IPS-15b (cell line): ENCODE measurements at regions not wholly inside any gene's neighbourhood (a gene's known extent, or its start where the extent isn't known, plus 50 kb on each side); places are given as distances from the start of the nearest gene placed in this dataset.

ENCODE experiments used
- H3K27me3 ChIP-seq: one replicate; pipeline ENCODE4 v1.6.1; 2013; ENCODE audit warnings: low read length; ENCODE audit not compliant: control insufficient read depth, insufficient read depth
- H3K36me3 ChIP-seq: one replicate; pipeline ENCODE4 v1.6.1; 2013; ENCODE audit warnings: low read length; ENCODE audit not compliant: control insufficient read depth, insufficient read depth
- H3K4me1 ChIP-seq: one replicate; pipeline ENCODE4 v1.6.1; 2013; ENCODE audit warnings: mild to moderate bottlenecking, low read length; ENCODE audit not compliant: control insufficient read depth, insufficient read depth
- H3K4me3 ChIP-seq: one replicate; pipeline ENCODE4 v1.5.1; 2013; ENCODE audit warnings: low read depth, low read length
- H3K9ac ChIP-seq: one replicate; pipeline ENCODE4 v1.6.1; 2013; ENCODE audit warnings: low read depth, mild to moderate bottlenecking, low read length
- H3K9me3 ChIP-seq: one replicate; pipeline ENCODE4 v1.6.1; 2013; ENCODE audit warnings: mild to moderate bottlenecking, low read length; ENCODE audit not compliant: control insufficient read depth, insufficient read depth

DNA sequence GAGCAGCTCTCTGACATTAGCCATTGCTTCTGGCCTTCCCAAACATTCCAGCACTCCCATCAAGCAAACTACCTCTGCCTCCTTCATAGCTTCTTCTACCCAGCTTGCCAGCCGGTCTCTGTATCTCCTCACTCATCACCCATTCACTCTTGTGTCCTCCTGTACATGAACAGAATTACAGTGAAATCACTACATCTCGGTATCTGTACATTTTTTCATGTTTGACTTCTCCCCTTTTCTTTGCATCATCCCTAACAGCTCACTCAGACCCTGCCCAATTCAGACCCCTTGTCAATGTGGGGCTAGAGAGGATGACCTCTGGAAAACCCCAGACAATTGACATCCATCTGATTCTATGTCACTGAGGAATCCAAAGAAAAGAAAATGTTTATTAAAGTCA, 335.8 kb downstream of the TNS1 start:
- Histone ChIP-seq H3K9me3 (no peaks in the 10 kb centered on the region), H3K36me3 (no peaks in the 10 kb centered on the region), H3K27me3 (no peaks in the 10 kb centered on the region), H3K4me1 (no peaks in the 10 kb centered on the region), H3K4me3 (no peak overlapping the region), H3K9ac (no peak overlapping the region)

DNA sequence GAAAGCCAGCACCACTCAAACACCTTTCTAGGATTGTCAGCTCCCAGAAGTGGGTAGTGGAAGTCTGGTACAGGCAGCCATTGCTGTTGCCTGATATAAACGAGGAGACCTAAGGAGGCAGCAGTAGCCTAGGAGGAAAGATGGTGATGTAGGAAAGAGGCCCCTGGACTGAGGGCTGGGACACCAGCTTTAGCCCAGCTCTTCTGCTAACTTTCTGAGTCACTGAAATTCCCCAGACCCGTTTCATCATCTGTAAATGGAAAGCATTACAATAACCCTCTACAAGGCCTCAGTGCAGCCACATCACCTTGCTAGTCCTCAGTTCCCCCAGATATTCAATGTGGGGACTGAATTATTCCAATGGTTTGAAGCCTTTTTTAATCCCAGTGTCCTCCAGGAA, 336.5 kb downstream of the TNS1 start:
- H3K4me1 ChIP-seq: no peaks in the 10 kb centered on the region
- no peak overlapping the region for H3K9ac ChIP-seq
- H3K27me3 ChIP-seq: no peaks in the 10 kb centered on the region
- no peaks in the 10 kb centered on the region for H3K9me3 ChIP-seq
- no peak overlapping the region for H3K4me3 ChIP-seq
- no peaks in the 10 kb centered on the region for H3K36me3 ChIP-seq

DNA sequence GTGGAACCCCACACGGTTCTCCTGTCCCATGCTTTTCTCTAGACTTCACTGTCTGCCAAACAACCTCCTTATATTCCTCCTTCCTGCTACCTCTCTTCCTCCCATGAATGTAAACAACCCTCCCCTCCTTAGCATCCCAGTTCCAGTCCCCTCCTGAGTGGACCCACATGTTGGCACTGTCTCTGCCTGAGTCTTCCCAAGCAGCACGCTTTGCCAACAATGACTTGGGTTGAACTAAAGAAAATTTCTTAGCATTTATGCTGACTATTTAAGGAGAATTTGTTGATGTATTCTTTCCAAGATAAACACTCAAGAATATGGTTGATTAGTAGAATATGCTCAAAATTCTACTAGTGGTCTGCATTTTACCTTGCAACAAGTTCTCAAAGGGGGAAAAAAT, 338.0 kb downstream of the TNS1 start:
- H3K36me3 ChIP-seq: no peaks in the 10 kb centered on the region
- no peak overlapping the region for H3K4me3 ChIP-seq
- no peaks in the 10 kb centered on the region for H3K4me1 ChIP-seq
- H3K9ac ChIP-seq: no peak overlapping the region
- H3K9me3 ChIP-seq: no peaks in the 10 kb centered on the region
- H3K27me3 ChIP-seq: no peaks in the 10 kb centered on the region

DNA sequence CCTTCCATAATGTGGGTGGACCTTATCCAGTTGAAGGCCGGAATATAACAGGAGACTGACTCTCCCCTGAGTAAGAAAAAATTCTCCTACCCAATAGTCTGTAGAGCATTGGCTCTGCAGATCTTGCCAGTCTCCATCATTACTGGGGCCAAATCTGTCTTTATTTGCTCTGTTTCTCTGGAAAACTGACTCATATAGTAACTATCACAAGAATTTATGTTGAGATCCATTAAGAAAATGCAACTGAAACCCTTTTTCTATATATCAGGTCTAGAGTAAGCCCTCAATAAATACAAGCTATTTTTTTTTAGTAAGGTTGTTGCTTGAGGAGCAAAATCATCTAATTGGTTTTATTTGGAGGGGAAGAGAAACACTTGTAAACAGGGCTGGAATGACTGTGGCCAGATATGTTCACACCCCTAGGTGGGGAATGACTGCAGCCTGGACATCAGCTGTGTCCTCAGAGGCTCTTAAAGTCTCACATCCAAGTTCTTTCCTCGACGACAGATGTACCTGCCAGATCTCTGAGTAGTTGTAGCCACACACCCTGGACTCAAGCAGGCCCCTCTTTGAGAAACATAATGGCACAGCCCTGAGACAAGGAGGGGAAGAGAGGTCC, 339.7 kb downstream of the TNS1 start:
- H3K4me1 ChIP-seq: no peaks in the 10 kb centered on the region
- H3K9ac ChIP-seq: no peak overlapping the region
- no peak overlapping the region for H3K4me3 ChIP-seq

DNA sequence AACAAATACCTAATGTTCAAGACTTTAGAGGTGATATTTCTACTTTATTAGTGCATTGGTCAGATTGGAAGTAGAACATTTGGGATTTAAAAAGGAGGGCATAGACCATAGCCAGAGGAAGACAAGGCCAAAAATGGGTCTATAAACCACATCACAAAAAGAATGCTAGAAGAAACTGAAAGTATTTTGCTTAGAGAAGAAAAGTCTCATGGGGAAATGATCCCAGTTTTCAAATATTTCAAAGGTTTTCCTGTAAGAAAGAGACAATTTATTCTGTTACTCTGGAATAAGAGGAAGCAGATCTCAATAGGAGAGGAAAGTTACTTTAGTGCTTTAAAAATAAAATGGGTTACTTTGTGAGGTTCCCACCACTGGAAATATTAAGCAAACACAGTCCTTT, 341.4 kb downstream of the TNS1 start:
- Histone ChIP-seq H3K36me3 (no peaks in the 10 kb centered on the region), H3K27me3 (no peaks in the 10 kb centered on the region), H3K9ac (no peak overlapping the region), H3K4me1 (no peaks in the 10 kb centered on the region), H3K4me3 (no peak overlapping the region), H3K9me3 (no peaks in the 10 kb centered on the region)

More for the DNA sequence above, 339.7 kb downstream of the TNS1 start:
- H3K36me3 ChIP-seq: no peaks in the 10 kb centered on the region
- no peaks in the 10 kb centered on the region for H3K9me3 ChIP-seq
- H3K27me3 ChIP-seq: no peaks in the 10 kb centered on the region

DNA sequence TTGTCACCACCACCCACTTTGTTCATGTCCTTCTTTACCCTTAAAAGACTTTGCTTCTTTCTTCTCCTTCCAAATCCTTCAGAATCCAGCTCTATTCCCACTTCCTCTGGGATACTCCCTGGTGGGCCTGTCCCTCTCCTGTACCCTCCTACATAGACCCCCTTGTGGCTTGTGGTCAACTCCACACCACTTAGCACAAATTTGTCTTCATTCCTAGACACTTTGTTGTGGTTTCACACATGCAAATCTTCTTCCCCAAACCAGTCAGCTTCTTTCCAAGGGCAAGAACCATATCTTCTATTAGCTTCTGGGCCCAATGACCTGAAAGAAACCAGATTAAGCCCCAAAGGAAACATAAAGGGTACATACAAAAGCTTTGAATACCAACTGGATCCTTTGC, 342.4 kb downstream of the TNS1 start:
- no peaks in the 10 kb centered on the region for H3K9me3 ChIP-seq
- no peaks in the 10 kb centered on the region for H3K27me3 ChIP-seq
- H3K36me3 ChIP-seq: no peaks in the 10 kb centered on the region
- H3K4me1 ChIP-seq: no peaks in the 10 kb centered on the region
- H3K4me3 ChIP-seq: no peak overlapping the region
- H3K9ac ChIP-seq: no peak overlapping the region

DNA sequence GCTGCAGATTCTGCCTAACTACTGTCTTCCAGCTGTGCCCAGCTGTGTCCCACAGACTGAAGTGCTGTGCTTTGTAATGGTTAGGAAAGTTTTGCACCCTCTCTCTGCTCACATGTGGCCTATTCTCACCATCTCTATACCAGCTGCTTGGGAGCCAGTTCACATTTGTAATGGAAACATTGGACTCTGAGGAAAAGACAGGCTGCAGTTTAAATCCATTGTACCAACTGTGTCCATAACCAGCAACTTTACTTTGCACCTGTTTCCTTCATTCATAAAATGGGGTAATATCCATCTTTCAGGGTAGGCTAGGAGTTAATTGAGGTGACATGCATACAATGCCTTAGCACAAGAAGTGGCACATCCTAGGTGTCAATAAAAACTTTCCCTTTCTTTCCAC, 344.0 kb downstream of the TNS1 start:
- no peaks in the 10 kb centered on the region for H3K9me3 ChIP-seq
- H3K9ac ChIP-seq: no peak overlapping the region
- no peaks in the 10 kb centered on the region for H3K27me3 ChIP-seq
- H3K36me3 ChIP-seq: no peaks in the 10 kb centered on the region
- no peak overlapping the region for H3K4me3 ChIP-seq
- H3K4me1 ChIP-seq: no peaks in the 10 kb centered on the region

DNA sequence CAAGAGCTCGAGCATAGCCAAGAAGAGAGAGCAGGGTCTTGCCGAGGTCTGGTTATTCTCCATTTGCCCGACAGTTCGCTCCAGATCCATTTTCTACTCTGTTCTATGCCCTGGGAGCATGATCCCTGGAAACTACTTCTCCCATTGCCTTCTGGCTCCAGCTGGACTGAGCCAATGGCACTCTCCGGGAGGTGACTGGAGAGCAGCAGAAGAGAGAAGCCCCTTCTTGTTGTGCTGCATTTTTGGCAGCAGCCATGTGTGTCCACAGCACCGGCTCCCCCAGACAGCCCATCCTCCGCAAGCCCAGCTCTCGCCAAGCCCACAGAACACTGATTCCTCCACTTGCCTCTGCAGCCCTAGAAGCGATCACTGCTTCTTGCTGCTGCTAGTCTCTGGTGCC, 345.5 kb downstream of the TNS1 start:
- Histone ChIP-seq H3K9ac (no peak overlapping the region), H3K36me3 (no peaks in the 10 kb centered on the region), H3K9me3 (no peaks in the 10 kb centered on the region), H3K4me1 (no peaks in the 10 kb centered on the region), H3K4me3 (no peak overlapping the region), H3K27me3 (no peaks in the 10 kb centered on the region)

DNA sequence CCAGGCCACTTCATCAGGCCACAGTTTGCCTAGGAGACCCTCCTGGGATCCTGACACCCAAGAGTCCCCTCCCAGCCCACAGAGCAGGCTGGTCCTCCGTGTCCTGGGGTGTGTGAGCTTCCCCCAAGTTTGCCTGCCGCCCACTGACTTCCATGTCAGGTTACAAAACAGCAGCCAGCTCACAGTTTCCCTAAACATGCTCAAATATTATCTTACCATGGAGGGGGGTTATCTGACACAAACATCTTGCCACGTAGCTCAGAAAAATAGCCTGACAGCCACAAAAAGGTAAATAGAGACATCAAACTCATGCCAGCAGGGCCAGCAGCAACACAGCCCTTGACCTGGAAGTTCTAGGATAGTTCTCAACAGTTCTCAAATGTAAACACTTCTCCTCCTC, 346.5 kb downstream of the TNS1 start:
- no peak overlapping the region for H3K9ac ChIP-seq
- no peaks in the 10 kb centered on the region for H3K4me1 ChIP-seq
- H3K36me3 ChIP-seq: no peaks in the 10 kb centered on the region
- H3K4me3 ChIP-seq: no peak overlapping the region
- no peaks in the 10 kb centered on the region for H3K27me3 ChIP-seq
- H3K9me3 ChIP-seq: no peaks in the 10 kb centered on the region

DNA sequence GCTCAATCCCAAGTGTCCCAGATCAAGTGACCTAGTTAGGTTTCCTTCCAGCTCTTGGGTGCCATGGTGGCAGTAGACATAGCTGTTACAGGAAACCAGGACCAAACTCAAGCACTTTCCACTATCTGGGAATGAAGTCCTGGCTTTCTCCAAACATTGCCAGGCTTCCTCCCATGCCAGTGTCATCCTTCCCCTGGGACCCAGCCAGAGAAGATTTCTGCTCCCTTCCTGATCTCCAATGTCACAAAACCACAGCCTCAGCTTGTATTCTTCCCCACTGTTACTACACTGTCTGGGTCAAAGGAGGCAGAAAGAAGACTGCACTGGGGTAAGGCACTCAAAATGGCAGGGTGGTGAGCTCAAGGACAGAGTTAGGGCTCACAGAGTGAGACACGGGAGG, 347.1 kb downstream of the TNS1 start:
- H3K36me3 ChIP-seq: no peaks in the 10 kb centered on the region
- H3K9ac ChIP-seq: no peak overlapping the region
- H3K9me3 ChIP-seq: no peaks in the 10 kb centered on the region
- H3K4me3 ChIP-seq: no peak overlapping the region
- no peaks in the 10 kb centered on the region for H3K4me1 ChIP-seq
- H3K27me3 ChIP-seq: no peaks in the 10 kb centered on the region

DNA sequence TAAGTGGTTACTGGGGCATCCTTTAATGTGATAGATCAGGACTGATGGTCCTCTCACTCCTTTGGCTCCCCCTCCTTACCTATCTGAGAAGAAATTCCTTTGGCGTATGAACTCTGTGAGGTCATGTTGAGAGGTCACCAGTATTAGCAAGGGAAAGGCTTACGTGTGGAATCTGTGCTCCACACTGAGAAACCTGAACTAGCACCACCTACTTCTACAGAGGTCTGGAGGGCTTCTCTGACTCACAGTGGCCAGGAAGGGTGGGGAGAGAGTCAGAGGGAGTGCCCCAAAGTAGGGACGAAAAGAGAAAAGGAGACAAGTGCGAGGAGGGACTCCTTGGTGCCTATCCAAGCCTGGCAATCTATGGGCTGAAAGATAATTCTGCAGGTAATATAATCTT, 348.6 kb downstream of the TNS1 start:
- Histone ChIP-seq H3K9ac (no peak overlapping the region), H3K36me3 (no peaks in the 10 kb centered on the region), H3K4me3 (no peak overlapping the region), H3K4me1 (peaks cover 6% of the 10 kb centered on the region), H3K27me3 (no peaks in the 10 kb centered on the region), H3K9me3 (no peaks in the 10 kb centered on the region)

DNA sequence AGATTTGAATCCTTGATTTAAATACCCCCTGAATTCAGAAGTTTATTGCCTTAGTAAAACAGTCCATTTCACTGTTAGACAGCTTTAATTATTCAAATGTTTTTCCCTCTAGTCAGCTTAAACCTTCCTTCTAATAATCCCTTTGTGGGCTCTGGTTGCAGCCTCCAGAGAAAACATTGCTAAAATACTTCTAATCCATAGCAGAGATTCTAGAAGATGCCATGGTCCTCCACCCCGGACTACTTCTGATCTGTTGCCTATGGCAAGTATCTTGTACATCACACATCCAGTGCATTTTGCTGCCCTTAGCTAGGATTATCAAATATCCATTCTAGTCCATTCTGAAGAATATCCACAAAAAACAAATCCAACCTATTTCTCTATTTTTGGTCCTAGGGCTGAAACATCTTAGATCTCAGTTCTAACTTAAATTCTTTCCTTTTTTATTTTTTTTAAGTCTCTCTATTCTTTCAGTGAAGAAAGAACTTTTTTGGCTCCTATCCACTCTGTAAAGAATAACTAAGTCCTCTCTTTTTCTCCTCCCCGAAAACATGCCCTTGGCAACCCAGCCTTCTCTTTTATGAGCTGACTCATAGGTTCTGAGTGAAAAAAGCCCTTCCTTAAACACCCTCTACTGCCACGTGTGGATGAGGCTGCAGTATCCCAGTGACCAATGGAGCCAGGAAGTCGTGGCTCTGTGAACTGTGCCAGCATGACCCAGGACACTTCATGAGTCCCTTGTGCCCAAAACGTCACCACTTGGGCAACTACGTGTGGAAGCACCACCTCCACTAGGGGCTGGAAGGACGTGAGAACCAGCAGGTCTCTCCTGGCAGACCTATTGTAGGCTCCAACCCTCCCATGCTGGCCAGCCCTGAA, 349.8 kb downstream of the TNS1 start:
- H3K27me3 ChIP-seq: no peaks in the 10 kb centered on the region
- H3K9me3 ChIP-seq: no peaks in the 10 kb centered on the region
- H3K4me3 ChIP-seq: no peak overlapping the region
- peaks cover 6% of the 10 kb centered on the region for H3K4me1 ChIP-seq
- no peaks in the 10 kb centered on the region for H3K36me3 ChIP-seq
- no peak overlapping the region for H3K9ac ChIP-seq
